ENCODE measurements at regions not wholly inside any gene's neighbourhood (a gene's known extent, or its start where the extent isn't known, plus 50 kb on each side); places are given as distances from the start of the nearest gene placed in this dataset.

DNA sequence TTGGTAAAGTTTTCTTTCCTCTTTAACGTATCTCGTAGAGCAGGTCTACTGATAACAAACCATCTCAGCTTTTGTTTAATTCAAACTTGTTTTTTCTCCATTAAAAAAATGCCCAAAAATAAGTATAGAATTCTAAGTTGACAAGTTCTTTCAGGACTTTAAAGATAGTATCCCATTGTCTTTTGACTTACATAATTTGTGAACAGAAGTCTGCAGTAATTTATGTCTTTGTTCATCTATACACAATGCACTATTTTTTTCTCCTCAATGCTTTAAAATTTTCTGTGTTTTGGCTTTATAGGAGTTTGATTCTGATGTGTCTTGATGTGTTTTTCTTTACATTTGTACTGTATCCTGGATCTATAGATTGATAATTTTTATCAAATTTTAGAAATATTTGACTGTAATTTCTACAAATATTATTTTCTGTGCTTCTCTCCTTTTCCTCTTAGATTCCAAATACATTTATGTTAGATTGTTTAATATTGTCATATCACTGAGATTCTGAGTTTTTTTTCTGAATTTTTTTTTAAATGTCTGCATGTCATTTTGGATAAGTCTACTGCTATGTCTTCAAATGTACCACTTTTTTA, 143.3 kb downstream of the FTCDNL1 start:
- DNase-seq, result peak in 1 of 3 donors; percentile 21

DNA sequence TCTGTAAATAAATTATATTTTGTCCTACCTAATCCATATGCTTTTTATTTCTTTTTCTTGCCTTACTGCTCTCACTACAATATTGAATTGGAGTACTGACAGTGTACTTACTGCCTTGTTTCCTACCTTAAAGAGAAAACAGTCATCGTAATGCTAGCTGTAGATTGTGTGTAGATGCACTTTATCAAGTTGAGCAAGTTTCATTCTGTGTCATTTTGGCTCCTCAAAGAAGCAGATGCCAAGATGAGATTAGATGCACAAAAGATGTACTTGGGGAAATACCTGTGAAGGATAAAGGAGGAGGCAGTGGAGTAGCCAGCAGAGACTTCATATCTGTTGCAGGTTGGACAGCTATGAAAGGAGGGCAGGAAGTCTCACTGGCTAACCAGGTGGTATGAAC, 145.5 kb downstream of the FTCDNL1 start:
- no peak for DNase-seq

DNA sequence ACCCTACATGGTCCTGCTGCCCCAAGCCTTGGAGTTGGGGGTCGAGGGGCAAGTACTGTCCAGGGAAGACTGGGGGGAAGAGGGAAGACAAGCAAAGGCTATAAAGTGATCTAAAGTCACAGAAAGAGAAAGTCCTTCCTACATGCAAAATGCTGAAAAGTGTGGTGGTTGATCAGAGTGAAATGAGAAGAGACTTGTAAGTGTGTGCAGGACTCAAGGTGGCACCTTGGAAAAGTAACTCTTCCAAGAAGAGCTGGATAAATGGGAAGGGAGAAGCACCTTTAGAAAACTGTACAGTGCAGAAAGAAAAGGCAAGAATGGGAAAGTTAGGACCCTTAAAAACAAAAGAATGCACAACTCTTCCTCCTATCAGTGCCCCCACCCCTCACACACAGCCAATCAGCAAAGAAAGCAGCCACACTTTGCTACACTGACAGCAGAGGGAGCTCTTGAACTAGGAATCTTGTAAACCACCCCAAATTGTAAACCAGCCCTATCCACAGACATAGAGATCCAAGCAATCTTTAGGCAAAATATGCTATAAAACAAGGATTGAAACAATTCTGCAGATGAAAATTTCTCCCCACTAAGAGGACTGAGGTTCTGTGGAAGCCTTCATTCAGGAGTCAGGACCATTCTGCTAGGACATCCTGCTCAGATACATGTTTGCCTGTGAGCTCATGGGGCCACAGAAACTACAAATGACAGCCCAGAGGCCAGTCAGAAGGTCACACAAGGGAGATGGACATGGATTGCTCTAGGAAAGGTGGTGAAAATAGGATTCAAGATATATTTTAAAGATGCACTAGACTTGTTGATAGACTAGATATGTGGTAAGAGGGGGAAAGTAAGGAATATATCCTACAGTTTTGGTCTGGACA, 146.4 kb downstream of the FTCDNL1 start:
- DNase-seq, result peak; percentile 74 to 85 (median 75)

DNA sequence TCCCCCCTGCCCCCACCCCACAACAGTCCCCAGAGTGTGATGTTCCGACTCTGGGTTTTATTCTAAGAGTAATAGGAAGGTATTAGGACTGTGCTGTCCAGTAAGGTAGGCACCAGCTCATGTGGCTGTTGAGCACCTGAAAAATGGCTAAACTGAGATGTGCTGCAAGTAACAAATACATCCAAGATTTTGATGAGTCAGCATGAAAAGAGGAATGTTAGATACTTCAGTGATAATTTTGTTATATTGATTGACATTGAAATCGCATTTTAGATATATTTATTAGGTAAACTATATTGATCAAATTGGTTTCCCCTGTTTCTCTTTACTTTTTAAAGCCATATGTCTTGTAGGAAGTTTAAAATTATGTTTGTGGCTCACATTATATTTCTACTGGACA, 147.8 kb downstream of the FTCDNL1 start:
- DNase-seq, result no peak

DNA sequence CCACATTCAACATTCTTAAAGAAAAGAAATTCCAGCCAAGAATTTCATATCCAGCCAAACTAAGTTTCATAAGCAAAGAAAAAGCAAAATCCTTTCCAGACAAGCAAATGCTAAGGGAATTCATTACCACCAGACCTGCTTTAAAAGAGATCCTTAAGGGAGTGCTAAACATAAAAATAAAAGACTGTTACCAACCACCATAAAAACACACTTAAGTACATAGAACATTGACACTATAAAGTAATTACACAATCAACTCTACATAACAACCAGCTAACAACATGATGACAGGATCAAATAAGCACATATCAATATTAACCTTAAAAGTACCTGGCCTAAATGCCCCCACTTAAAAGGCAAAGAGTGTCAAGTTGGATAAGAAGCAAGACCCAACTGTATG, 153.5 kb downstream of the FTCDNL1 start:
- DNase-seq, result no peak

DNA sequence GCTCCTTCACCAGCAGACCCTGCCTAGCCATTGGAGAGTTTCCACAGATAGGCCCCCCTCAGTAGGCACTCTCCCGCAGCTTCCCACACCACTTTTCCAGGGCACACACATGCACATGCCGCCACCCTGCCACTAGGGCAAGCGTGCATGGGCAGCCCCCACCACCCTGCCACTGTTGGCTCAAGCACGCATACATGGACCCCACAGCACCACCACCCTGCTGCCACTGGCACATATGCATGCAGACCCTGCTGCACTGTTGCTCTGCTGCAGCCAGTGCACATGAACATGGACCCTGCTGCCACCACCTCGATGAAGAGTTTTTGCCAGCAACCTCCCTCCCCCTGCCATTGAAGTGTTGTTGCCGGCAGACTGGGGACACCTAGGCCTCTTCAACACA, 154.9 kb downstream of the FTCDNL1 start:
- no peak for DNase-seq

DNA sequence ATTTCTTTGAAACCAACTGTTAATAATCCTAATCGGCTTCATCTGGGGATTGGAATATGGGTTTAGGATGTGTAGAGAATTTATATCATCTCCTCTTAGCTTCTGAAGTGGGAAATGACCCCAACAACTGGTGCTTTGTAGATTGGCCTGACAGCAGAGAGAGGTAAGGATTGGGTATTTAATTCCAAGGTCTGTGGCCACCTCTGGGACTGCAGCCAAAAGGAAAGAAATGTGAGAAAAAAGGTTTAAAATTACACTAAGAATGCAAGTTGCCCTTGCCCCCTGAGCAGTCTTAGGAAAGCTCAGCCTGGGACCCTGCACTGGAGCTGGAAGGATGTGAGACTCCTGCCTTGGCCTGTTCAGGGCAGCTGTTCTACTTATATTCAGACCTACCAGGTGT, 157.1 kb downstream of the FTCDNL1 start:
- DNase-seq, result no peak

DNA sequence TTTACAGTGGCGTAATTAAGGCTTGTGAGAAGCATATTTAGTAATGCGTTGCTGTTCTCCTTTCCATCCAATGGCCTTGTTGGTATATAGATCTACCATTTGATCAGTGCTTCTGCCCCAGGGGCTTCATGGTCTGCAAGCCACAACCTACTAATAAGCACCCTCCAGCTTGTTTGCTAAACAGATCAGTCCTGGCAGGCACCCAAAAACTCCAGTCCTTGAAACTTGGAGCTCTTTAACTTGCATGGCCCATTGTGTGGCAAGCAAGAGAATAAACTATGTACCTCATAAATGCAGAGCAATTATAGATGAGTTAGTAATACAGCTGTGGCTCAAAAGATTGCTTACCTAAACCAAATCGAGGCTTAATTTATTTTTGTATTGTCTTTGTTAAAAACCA, 158.5 kb downstream of the FTCDNL1 start:
- DNase-seq, result no peak

DNA sequence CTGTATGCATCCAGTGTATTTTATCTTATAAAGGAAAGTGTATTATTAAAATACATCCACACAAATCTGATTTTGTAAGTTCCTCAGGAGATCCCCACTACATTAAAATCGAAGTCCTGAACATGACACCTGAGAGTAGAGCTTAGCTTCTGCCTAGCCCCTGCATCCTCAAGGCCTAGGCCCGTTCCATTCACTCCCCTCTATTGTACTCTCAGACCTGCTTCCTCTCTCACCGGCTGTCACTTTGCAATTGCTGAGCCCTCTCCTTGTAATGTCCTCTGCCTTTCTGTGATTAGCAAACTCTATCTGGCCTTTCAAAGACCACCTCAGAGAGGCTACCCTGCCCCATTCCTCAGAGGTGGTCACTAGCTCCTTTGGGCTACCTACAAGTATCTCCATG, 160.8 kb downstream of the FTCDNL1 start:
- DNase-seq, result no peak

DNA sequence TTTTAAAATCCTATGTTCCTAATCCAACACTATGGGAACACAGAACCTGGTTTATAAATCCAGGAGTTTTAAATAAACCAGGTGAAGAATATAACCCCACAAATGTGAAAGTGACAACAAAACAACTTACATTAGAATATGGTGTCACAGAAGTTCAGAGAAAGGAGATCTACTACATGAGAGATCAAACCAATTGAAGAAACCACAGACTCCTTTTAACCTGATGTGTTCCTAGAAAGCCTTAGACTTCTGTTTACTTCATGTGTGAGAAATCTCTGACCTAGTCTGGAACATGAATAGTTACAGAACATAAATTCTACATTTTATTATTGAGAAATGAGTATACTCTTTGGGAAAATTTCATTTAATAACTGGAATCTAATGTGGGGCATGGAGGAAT, 165.3 kb downstream of the FTCDNL1 start:
- no peak for DNase-seq

DNA sequence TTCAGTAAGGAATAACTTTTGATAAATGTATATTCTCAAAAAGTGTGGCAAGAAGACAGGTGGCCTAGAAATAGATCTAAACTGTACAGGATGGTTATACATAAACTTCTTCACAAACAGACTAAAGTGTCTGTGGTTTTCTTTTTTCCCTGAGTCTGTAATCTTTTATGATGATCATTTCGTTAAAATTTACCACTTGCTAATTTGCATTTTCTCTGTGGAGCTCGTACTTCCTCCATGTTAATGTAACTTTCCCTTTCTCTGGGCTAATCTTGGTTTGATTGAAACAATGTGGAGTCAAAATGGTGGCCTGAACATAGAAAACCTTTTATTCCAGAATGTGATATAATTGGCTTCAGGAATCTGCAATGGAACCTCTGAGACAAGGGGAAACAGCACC, 166.2 kb downstream of the FTCDNL1 start:
- no peak for DNase-seq

DNA sequence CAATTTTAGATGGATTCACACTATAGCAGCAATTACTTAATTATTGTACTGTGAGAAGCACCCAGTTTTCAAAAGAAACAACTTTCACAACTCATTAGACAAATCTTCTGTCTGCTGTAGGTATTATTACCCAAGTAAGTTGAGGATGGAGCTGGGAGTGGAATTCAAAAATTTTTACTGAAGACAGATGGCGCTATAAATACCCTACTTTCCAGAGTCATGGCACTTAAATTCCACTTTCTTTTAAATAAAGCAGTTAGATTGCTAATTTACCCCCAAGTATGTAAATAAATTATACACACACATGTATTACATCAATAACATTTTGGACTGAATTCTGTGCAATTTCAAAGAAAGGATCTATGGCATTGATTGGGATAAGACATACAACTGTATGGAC, 166.8 kb downstream of the FTCDNL1 start:
- no peak for DNase-seq

DNA sequence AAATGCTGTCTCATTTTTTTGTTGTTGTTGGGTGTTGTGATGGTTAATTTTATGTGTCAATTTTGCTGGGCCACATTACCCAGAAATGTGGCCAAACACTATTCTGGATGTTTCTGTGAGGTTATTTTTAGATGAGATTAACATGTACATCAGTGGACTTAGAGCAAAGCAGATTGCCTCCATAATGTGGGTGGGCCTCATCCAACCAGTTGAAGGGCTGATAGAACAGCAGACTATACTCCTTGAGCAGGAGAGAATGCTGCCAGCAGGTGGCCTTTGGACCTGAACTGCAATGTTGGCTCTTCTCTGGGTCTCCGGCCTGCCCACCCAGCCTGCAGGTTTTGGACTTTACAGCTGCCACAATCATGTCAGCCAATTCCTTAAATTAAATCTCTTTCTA, 169.0 kb downstream of the FTCDNL1 start:
- DNase-seq, result no peak

DNA sequence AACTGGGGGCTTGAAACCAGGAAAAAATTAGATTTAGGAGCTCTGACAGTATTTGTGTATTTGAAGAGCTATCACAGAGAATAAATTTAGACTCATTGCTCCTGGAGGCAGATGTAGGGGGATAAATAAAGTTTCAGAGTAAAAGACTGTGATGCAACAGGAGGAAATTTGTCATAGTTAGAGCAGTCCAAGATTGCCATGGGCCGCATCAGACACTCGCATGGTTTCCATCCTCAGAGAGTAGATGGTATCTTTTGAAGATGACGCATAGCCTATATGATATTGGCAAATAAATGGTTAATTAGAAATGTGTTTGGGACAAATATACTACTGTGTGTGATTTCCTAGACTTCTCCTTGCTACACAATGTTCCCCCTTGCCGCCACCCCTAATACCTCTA, 170.5 kb downstream of the FTCDNL1 start:
- DNase-seq, result no peak

DNA sequence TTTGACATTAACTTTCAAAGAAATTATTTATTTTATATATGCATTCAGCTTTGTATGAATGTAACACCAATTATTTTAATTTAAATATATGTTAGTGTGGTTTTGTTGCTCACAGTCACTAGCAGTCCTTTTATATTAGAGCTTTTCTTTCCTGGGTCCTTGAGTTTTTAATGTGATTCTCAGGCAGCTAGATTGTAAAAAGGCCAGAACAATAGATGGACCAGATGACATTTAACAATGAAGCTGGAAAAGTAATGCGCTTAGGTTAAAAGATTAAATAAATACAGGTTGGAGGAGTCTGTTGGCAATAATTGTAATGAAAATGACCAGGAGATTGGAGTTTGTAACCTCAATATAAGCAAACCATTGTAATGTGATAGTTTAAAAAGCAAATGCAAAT, 171.1 kb downstream of the FTCDNL1 start:
- no peak for DNase-seq

DNA sequence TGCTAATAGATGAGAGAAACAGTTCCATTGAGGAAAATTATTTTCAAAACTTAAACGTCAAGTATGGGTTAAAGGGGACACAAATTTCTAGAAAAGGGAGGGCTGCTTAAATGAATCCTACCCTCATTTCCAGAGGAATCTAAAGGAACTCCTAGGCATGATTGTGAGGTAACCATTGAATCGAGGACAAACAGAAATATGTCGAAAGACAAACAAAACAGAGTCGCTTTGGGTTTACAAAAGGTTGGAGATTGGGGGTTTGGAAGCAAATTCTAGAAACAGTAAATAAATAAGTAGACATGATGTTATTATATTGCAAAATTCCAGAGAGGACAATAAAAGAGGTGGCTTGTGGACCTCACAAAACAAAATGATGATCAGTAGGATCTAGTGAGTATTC, 173.1 kb downstream of the FTCDNL1 start:
- no peak for DNase-seq

DNA sequence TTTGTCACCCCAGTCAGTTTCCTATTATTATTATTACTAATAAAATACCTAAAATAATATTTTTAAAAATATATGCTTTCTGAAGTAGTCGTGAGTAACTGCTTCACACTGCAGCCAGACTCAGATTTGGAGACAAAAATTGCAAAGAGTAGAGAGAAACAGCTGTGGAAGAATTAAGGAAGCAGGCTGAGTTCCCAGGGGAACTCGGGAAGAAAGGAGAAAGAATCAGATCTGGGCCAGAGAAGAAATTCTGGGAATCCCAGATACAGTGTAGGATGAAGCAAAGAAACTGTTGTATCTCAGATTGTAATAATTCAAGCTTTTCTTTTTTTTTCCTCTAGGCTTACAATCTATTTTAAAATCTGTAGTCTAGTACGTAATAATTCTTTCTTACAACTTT, 182.3 kb downstream of the FTCDNL1 start:
- no peak for DNase-seq

DNA sequence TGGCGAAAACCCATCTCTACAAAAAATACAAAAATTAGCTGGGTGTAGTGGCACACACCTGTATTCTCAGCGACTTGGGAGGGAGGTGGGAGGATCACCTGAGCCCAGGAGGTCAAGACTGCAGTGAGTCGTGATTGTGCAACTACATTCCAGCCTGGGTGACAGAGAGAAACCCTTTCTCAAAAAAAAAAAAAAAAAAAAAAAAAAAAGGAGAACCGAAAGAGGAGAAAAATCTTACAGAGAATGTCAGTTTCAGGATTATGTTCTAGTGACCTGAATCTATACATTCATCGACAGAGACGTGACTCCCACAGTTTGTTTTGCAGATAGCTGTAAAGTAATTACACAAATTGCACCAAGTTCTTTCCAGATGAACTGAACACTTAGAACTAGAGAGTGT, 187.8 kb downstream of the FTCDNL1 start:
- peak; percentile 31 to 50 (median 44) for DNase-seq

DNA sequence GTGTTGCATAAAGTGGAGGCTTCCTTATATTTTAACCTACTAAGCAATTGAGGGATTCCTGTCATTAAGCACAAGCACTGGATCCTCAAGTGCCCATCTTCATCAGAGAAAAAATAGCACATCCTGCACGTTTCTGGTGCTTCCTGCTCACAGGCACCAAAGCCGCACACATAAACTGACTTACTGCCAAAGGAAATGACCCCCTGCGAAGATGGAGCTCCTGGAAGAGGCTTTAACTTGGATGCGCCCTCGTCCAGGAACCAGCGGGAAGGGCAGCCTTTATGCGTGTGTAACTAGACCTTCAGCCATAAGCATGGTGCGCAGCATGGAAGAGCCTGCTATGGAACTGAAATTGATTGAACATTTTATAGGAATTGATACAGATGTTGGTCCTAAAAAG, 188.7 kb downstream of the FTCDNL1 start:
- DNase-seq, result no peak

DNA sequence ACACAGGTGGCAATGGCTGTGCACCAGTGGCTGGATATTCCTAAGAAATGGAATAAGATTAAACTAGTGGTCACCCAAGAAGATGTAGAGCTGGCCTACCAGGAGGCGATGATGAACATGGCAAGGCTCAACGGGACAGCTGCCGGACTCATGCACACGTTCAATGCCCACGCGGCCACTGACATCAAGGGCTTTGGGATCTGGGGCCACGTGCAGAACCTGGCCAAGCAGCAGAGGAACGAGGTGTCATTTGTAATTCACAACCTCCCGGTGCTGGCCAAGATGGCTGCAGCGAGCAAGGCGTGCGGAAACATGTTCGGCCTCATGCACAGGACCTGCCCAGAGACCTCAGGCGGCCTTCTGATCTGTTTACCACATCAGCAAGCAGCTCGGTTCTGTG, 190.8 kb downstream of the FTCDNL1 start:
- DNase-seq, result no peak

DNA sequence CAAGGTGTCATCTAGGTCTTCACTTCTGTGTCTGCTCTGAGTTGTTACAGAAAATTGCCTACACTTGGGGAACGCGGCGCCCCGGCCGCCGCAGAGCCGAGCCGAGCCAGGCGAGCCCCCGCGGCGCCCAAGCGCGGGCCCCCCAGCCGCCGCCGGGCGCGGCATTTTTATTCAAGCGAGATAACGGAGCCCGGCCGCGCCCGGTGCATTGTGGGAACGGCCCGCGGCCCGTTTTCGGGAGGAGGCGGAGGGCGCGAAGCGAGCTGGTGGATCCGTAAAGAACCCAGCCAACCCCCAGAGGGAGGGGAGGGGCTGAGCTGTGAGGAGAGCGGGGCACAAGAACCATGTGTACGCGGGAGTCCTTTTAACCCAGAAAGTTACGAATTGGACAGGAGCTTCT, 191.8 kb downstream of the FTCDNL1 start:
- peak; percentile 23 to 65 (median 50) for DNase-seq

DNA sequence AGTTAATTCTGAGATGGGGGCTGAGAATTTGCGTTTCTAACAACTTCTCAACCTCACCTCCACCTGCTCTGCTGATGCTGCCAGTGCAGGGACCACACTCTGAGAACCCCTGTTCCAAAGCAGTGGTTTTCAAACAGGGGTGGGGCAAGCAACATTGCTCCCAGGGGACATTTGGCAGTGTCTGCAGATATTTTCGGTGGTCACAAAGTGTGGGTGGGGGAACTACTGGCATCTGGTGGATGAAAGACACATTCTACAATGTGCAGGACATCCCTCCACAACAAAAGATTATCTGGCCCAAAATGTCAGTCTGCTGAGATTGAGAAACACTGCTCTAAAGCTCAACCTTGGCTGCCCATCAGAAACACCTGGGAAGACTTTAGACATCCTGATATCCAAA, 188.7 kb upstream of the SATB2 start:
- no peak for DNase-seq

DNA sequence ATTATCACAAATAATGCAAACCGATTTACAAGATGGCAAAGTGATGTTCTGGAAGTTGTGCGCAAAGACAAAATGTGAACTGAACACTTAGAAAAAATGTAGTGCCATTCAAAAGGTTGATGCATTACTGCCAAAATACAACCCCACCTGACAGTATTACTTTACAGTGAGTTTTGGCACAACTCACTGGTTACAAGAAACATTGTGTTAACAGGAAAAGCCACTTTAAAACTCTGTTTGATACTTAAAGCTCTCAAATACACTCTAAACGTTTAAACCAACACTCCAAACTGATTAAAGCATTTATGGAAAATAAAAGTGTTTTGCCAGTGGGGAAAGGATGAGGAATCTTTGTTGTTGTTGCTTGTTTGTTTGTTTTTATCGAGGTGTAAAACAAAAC, 173.4 kb upstream of the SATB2 start:
- no peak for DNase-seq

DNA sequence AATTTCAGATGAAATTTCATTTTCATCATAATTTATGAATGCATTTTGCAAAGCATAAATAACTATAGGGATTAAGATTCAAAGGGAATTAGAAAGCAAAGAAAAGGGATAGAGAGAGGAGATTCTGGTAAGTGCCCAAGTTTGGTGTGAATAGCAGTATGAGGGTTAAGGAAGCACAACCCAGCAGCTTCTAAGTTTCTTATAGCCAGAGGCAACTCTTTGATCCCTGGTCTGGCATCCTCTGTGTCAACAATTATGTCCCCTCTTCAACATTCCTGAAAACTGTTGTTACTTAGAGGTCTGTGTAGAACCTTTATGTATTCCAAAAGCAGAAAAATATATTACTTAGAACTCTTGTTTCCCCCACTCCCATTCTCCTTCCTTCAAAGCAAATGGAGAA, 171.6 kb upstream of the SATB2 start:
- DNase-seq, result no peak

DNA sequence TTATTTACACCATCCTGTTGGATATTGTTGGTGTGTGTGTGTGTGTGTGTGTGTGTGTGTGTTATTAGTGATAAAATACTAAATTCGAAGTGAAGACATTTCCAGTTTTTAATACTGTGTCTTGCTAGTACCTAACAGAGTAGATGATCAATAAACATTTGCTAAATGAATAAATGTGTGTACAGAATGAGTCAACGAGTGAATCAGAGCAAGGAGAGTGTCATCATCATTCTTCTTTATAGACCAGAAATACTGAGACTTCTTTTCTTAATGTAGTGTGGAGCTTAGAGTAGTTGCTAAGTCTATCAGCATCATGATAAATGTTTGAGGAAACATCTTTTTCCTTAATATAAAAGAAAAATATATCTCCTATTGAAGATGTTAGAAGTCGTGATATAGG, 169.7 kb upstream of the SATB2 start:
- DNase-seq, result no peak
